ENCODE measurements at regions not wholly inside any gene's neighbourhood (a gene's known extent, or its start where the extent isn't known, plus 50 kb on each side); places are given as distances from the start of the nearest gene placed in this dataset.

- TF ChIP-seq CREB1 (CRISPR knock-in tag; IDR thresholded peaks at IDR 0.05; ENCODE audit: low read depth) (no peak), ZNF331 (CRISPR knock-in tag; IDR thresholded peaks at IDR 0.05; ENCODE audit: low read depth) (no peak), EZH2 (IDR thresholded peaks at IDR 0.05; ENCODE audit: low read depth, unreplicated experiment) (no peak)
- no peaks in the 10 kb centered on the region for H3K27me3 Mint-ChIP-seq (ENCODE audit: insufficient read depth, low read depth, poor library complexity)
Observed at GRCh38 chr7:88358881-88359280, 52.2 kb upstream of the STEAP4 start.

GRCh38 chr7:88358526-88358838 lies 51.8 kb upstream of the STEAP4 start:
- Histone ChIP-seq H3K36me3 (ENCODE audit: insufficient read depth) (no peaks in the 10 kb centered on the region), H3K79me2 (replicated peaks; ENCODE audit: insufficient read depth) (no peaks in the 10 kb centered on the region), H2AFZ (no peak overlapping the region), H3K4me3 (no peak overlapping the region), H3K4me1 (ENCODE audit: insufficient read depth) (0 out of 2 replicates have a peak, but pooled peaks cover 7% of the 10 kb centered on the region), H3K4me2 (no peak overlapping the region), H4K20me1 (replicated peaks; ENCODE audit: insufficient read depth) (no peaks in the 10 kb centered on the region), H3F3A (replicated peaks; ENCODE audit: low read depth) (no peaks in the 10 kb centered on the region), H3K27me3 (ENCODE audit: insufficient read depth) (no peaks in the 10 kb centered on the region), H3K9me2 (ENCODE audit: insufficient read depth) (no peaks in the 10 kb centered on the region), H3K27ac (ENCODE audit: low read depth) (no peak overlapping the region)
- TF ChIP-seq EZH2phosphoT487 (IDR thresholded peaks at IDR 0.05; ENCODE audit: unreplicated experiment): no peak
- TF ChIP-seq POLR2AphosphoS5 (IDR thresholded peaks at IDR 0.05; ENCODE audit: low read depth): no peak
- TF ChIP-seq ZNF114 (CRISPR knock-in tag; IDR thresholded peaks at IDR 0.05): no peak
- TF ChIP-seq ZNF331 (CRISPR knock-in tag; IDR thresholded peaks at IDR 0.05; ENCODE audit: low read depth): no peak
- TF ChIP-seq CTCF (conservative IDR thresholded peaks at IDR 0.05; ENCODE audit: low read depth in 2 of 2): no peak
- no peak for TF ChIP-seq JUNB (IDR thresholded peaks at IDR 0.05; ENCODE audit: unreplicated experiment)
- no peak for TF ChIP-seq ZNF462 (CRISPR knock-in tag; IDR thresholded peaks at IDR 0.05)
- TF ChIP-seq CREB1 (CRISPR knock-in tag; IDR thresholded peaks at IDR 0.05; ENCODE audit: low read depth): no peak
- TF ChIP-seq EZH2 (IDR thresholded peaks at IDR 0.05; ENCODE audit: low read depth, unreplicated experiment): no peak
- DNase-seq (ENCODE audit: low spot score): no peak
- Mint-ChIP-seq H3K9me3 (no peaks in the 10 kb centered on the region; the same call in 2 of the 3 replicates), H3K27me3 (ENCODE audit: insufficient read depth, low read depth, poor library complexity) (no peaks in the 10 kb centered on the region), H3K27ac (no peak overlapping the region), H3K36me3 (ENCODE audit: low read depth) (peaks cover 3% of the 10 kb centered on the region; the same call in 1 of the 3 replicates), H3K4me1 (peaks cover 11% of the 10 kb centered on the region; the same call in 2 of the 3 replicates), H3K4me3 (no peak overlapping the region)
- no peak for ATAC-seq

More at GRCh38 chr7:88358881-88359280, 52.2 kb upstream of the STEAP4 start:
- H3K9me3 Mint-ChIP-seq: no peaks in the 10 kb centered on the region; the same call in 2 of the 3 replicates
- no peak overlapping the region for H3K27ac Mint-ChIP-seq
- no peak for DNase-seq (ENCODE audit: low spot score)
- peaks cover 3% of the 10 kb centered on the region; the same call in 1 of the 3 replicates for H3K36me3 Mint-ChIP-seq (ENCODE audit: low read depth)
- Histone ChIP-seq H2AFZ (no peak overlapping the region), H3F3A (replicated peaks; ENCODE audit: low read depth) (no peaks in the 10 kb centered on the region), H4K20me1 (replicated peaks; ENCODE audit: insufficient read depth) (no peaks in the 10 kb centered on the region), H3K36me3 (ENCODE audit: insufficient read depth) (no peaks in the 10 kb centered on the region), H3K79me2 (replicated peaks; ENCODE audit: insufficient read depth) (no peaks in the 10 kb centered on the region), H3K9me2 (ENCODE audit: insufficient read depth) (no peaks in the 10 kb centered on the region), H3K4me1 (ENCODE audit: insufficient read depth) (peaks cover 11% of the 10 kb centered on the region; the same call in 1 of the 2 replicates), H3K4me2 (no peak overlapping the region), H3K27ac (ENCODE audit: low read depth) (no peak overlapping the region), H3K4me3 (no peak overlapping the region), H3K27me3 (ENCODE audit: insufficient read depth) (no peaks in the 10 kb centered on the region)
- no peak for ATAC-seq
- H3K4me3 Mint-ChIP-seq: no peak overlapping the region
- peaks cover 14% of the 10 kb centered on the region; the same call in 2 of the 3 replicates for H3K4me1 Mint-ChIP-seq
